ENCODE measurements at regions not wholly inside any gene's neighbourhood (a gene's known extent, or its start where the extent isn't known, plus 50 kb on each side); places are given as distances from the start of the nearest gene placed in this dataset.

GRCh38 chr4:28686618-28687017 lies 1826.0 kb downstream of the STIM2 start:
- H3K27me3 Mint-ChIP-seq (ENCODE audit: low read depth) = no peaks in the 10 kb centered on the region
- peaks cover 9% of the 10 kb centered on the region for H3K9me3 Mint-ChIP-seq (ENCODE audit: insufficient read depth)
- no peak overlapping the region for H3K4me3 Mint-ChIP-seq
- no peak for DNase-seq
- ChIA-PET POLR2A (no interaction called here), CTCF (no interaction called here)
- no peaks in the 10 kb centered on the region for H3K36me3 Mint-ChIP-seq (ENCODE audit: low read depth)
- H3K4me1 Mint-ChIP-seq (ENCODE audit: low read depth) = no peaks in the 10 kb centered on the region
- H3K27ac Mint-ChIP-seq = no peak overlapping the region
- ATAC-seq = no peak

- H3K27ac Mint-ChIP-seq = no peak overlapping the region
- POLR2A ChIA-PET = no interaction called here
- peaks cover 14% of the 10 kb centered on the region for H3K9me3 Mint-ChIP-seq (ENCODE audit: insufficient read depth)
- H3K27me3 Mint-ChIP-seq (ENCODE audit: low read depth) = no peaks in the 10 kb centered on the region
- DNase-seq (no peak), ATAC-seq (no peak)
- no peaks in the 10 kb centered on the region for H3K4me1 Mint-ChIP-seq (ENCODE audit: low read depth)
- H3K4me3 Mint-ChIP-seq = no peak overlapping the region
- H3K36me3 Mint-ChIP-seq (ENCODE audit: low read depth) = no peaks in the 10 kb centered on the region
- CTCF ChIA-PET = no interaction called here
These were observed 1830.2 kb downstream of the STIM2 start for GRCh38 chr4:28690890-28691289.

- CTCF ChIA-PET = no interaction called here
- Mint-ChIP-seq H3K4me3 (no peak overlapping the region), H3K4me1 (ENCODE audit: low read depth) (no peaks in the 10 kb centered on the region), H3K9me3 (ENCODE audit: insufficient read depth) (peaks cover 17% of the 10 kb centered on the region), H3K27me3 (ENCODE audit: low read depth) (no peaks in the 10 kb centered on the region), H3K27ac (no peak overlapping the region), H3K36me3 (ENCODE audit: low read depth) (no peaks in the 10 kb centered on the region)
- POLR2A ChIA-PET = no interaction called here
- no peak for DNase-seq
- ATAC-seq = no peak
These were observed 1841.9 kb downstream of the STIM2 start for GRCh38 chr4:28702571-28702970.

GRCh38 chr4:28709891-28710290 lies 1849.2 kb downstream of the STIM2 start:
- Mint-ChIP-seq H3K4me3 (no peak overlapping the region), H3K36me3 (ENCODE audit: low read depth) (no peaks in the 10 kb centered on the region), H3K9me3 (ENCODE audit: insufficient read depth) (peaks cover 7% of the 10 kb centered on the region), H3K27me3 (ENCODE audit: low read depth) (no peaks in the 10 kb centered on the region), H3K4me1 (ENCODE audit: low read depth) (no peaks in the 10 kb centered on the region), H3K27ac (no peak overlapping the region)
- ChIA-PET CTCF (no interaction called here), POLR2A (no interaction called here)
- ATAC-seq = no peak
- no peak for DNase-seq

GRCh38 chr4:28723371-28723770 lies 1862.7 kb downstream of the STIM2 start:
- Mint-ChIP-seq H3K27me3 (ENCODE audit: low read depth) (no peaks in the 10 kb centered on the region), H3K27ac (no peak overlapping the region), H3K36me3 (ENCODE audit: low read depth) (no peaks in the 10 kb centered on the region), H3K4me3 (no peak overlapping the region), H3K9me3 (ENCODE audit: insufficient read depth) (peaks cover 6% of the 10 kb centered on the region), H3K4me1 (ENCODE audit: low read depth) (no peaks in the 10 kb centered on the region)
- DNase-seq (no peak), ATAC-seq (no peak)
- CTCF ChIA-PET = no interaction called here
- POLR2A ChIA-PET = no interaction called here

- no peak for DNase-seq
- Mint-ChIP-seq H3K27ac (no peak overlapping the region), H3K36me3 (ENCODE audit: low read depth) (no peaks in the 10 kb centered on the region), H3K27me3 (ENCODE audit: low read depth) (no peaks in the 10 kb centered on the region), H3K9me3 (ENCODE audit: insufficient read depth) (peaks cover 6% of the 10 kb centered on the region), H3K4me3 (no peak overlapping the region), H3K4me1 (ENCODE audit: low read depth) (no peaks in the 10 kb centered on the region)
- CTCF ChIA-PET = interaction anchor here (0.7 kb wide), 1 partner anchor 11 kb away, joined by 4 read pairs; no protein-coding TSS in a partner anchor
- ATAC-seq = no peak
- POLR2A ChIA-PET = no interaction called here
These were observed 1863.6 kb downstream of the STIM2 start for GRCh38 chr4:28724239-28724638.

- H3K27ac Mint-ChIP-seq = no peak overlapping the region
- CTCF ChIA-PET = no interaction called here
- DNase-seq (no peak), ATAC-seq (no peak)
- no peaks in the 10 kb centered on the region for H3K36me3 Mint-ChIP-seq (ENCODE audit: low read depth)
- H3K9me3 Mint-ChIP-seq (ENCODE audit: insufficient read depth) = peaks cover 12% of the 10 kb centered on the region
- no peaks in the 10 kb centered on the region for H3K27me3 Mint-ChIP-seq (ENCODE audit: low read depth)
- POLR2A ChIA-PET = no interaction called here
- no peaks in the 10 kb centered on the region for H3K4me1 Mint-ChIP-seq (ENCODE audit: low read depth)
- no peak overlapping the region for H3K4me3 Mint-ChIP-seq
These were observed 1869.7 kb downstream of the STIM2 start for GRCh38 chr4:28730304-28730703.

GRCh38 chr4:28744066-28744465 lies 1883.4 kb downstream of the STIM2 start:
- ChIA-PET CTCF (no interaction called here), POLR2A (no interaction called here)
- ATAC-seq (no peak), DNase-seq (no peak)
- no peak overlapping the region for H3K27ac Mint-ChIP-seq
- no peaks in the 10 kb centered on the region for H3K4me1 Mint-ChIP-seq (ENCODE audit: low read depth)
- no peaks in the 10 kb centered on the region for H3K27me3 Mint-ChIP-seq (ENCODE audit: low read depth)
- H3K36me3 Mint-ChIP-seq (ENCODE audit: low read depth) = no peaks in the 10 kb centered on the region
- H3K4me3 Mint-ChIP-seq = no peak overlapping the region
- peaks cover 7% of the 10 kb centered on the region for H3K9me3 Mint-ChIP-seq (ENCODE audit: insufficient read depth)

GRCh38 chr4:28754376-28754775 lies 1893.7 kb downstream of the STIM2 start:
- no peak overlapping the region for H3K4me3 Mint-ChIP-seq
- ChIA-PET POLR2A (no interaction called here), CTCF (no interaction called here)
- DNase-seq (no peak), ATAC-seq (no peak)
- H3K36me3 Mint-ChIP-seq (ENCODE audit: low read depth) = no peaks in the 10 kb centered on the region
- no peak overlapping the region for H3K27ac Mint-ChIP-seq
- H3K27me3 Mint-ChIP-seq (ENCODE audit: low read depth) = no peaks in the 10 kb centered on the region
- no peaks in the 10 kb centered on the region for H3K4me1 Mint-ChIP-seq (ENCODE audit: low read depth)
- H3K9me3 Mint-ChIP-seq (ENCODE audit: insufficient read depth) = peaks cover 8% of the 10 kb centered on the region

- DNase-seq = no peak
- Mint-ChIP-seq H3K4me3 (no peak overlapping the region), H3K27me3 (ENCODE audit: low read depth) (no peaks in the 10 kb centered on the region), H3K9me3 (ENCODE audit: insufficient read depth) (peaks cover 8% of the 10 kb centered on the region), H3K27ac (no peak overlapping the region), H3K4me1 (ENCODE audit: low read depth) (no peaks in the 10 kb centered on the region), H3K36me3 (ENCODE audit: low read depth) (no peaks in the 10 kb centered on the region)
- CTCF ChIA-PET = interaction anchor here (0.6 kb wide), 1 partner anchor 88 kb away, joined by 3 read pairs; no protein-coding TSS in a partner anchor
- ATAC-seq = no peak
- POLR2A ChIA-PET = no interaction called here
These were observed 1894.4 kb downstream of the STIM2 start for GRCh38 chr4:28755081-28755480.

GRCh38 chr4:28759064-28759463 lies 1898.4 kb downstream of the STIM2 start:
- no peaks in the 10 kb centered on the region for H3K4me1 Mint-ChIP-seq (ENCODE audit: low read depth)
- peaks cover 8% of the 10 kb centered on the region for H3K9me3 Mint-ChIP-seq (ENCODE audit: insufficient read depth)
- ChIA-PET CTCF (no interaction called here), POLR2A (no interaction called here)
- H3K4me3 Mint-ChIP-seq = no peak overlapping the region
- no peaks in the 10 kb centered on the region for H3K27me3 Mint-ChIP-seq (ENCODE audit: low read depth)
- no peak for DNase-seq
- no peaks in the 10 kb centered on the region for H3K36me3 Mint-ChIP-seq (ENCODE audit: low read depth)
- ATAC-seq = no peak
- H3K27ac Mint-ChIP-seq = no peak overlapping the region

GRCh38 chr4:28760003-28760402 lies 1899.4 kb downstream of the STIM2 start:
- ChIA-PET POLR2A (no interaction called here), CTCF (no interaction called here)
- Mint-ChIP-seq H3K27ac (no peak overlapping the region), H3K9me3 (ENCODE audit: insufficient read depth) (peaks cover 8% of the 10 kb centered on the region), H3K4me3 (no peak overlapping the region), H3K4me1 (ENCODE audit: low read depth) (no peaks in the 10 kb centered on the region), H3K36me3 (ENCODE audit: low read depth) (no peaks in the 10 kb centered on the region), H3K27me3 (ENCODE audit: low read depth) (no peaks in the 10 kb centered on the region)
- DNase-seq = no peak
- no peak for ATAC-seq

GRCh38 chr4:28772066-28772465 lies 1911.4 kb downstream of the STIM2 start:
- Mint-ChIP-seq H3K9me3 (ENCODE audit: insufficient read depth) (peaks cover 16% of the 10 kb centered on the region), H3K4me1 (ENCODE audit: low read depth) (no peaks in the 10 kb centered on the region), H3K36me3 (ENCODE audit: low read depth) (no peaks in the 10 kb centered on the region), H3K27ac (no peak overlapping the region), H3K27me3 (ENCODE audit: low read depth) (no peaks in the 10 kb centered on the region), H3K4me3 (no peak overlapping the region)
- ATAC-seq (no peak), DNase-seq (no peak)
- ChIA-PET CTCF (no interaction called here), POLR2A (no interaction called here)

Data from activated CD8-positive, alpha-beta T cell treated with anti-CD3 and anti-CD28 coated beads, Interleukin-2, amount 10 ng/mL, durations not matched to agents 7 days and 5 days (primary cell).